Urothelium cell line (cell line): ENCODE measurements at regions not wholly inside any gene's neighbourhood (a gene's known extent, or its start where the extent isn't known, plus 50 kb on each side); places are given as distances from the start of the nearest gene placed in this dataset.
"Not testable (repeated sequence)": the region's sequence is repeated elsewhere in the genome, so short reads cannot be mapped to it uniquely, and the experiment has no call there.

Experiments
- DNase-seq: peaks from one replicate; pipeline ENCODE4 v3.0.0; 2011; ENCODE audit warnings: low spot score, mixed read lengths
- FAIRE-seq: peaks from 2 replicates; lab custom pipeline; 2011; peaks lifted over from hg19 to GRCh38; lab: Jason Lieb, UNC

DNA sequence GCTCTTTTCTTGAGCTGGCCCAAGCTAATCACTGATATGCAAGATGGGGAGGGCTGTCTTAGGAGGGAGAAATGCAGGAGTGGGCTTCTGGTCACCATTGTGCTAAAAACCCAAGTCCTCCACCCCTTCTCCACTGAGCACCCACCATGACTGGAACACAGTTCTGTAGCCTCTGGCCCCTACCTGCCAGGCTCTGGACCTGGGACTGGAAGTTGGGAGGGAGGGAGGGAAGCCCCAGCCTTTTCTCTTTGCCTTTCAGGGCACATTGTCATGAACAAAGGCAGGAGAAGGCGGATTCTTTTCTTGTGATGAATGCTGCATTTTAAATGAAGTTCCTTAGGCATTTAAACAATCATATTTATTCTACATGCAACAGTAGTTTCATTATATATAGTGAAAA is 559.1 kb upstream of the TRPC7 start:
- no peak for DNase-seq
- no peak for FAIRE-seq

GRCh38 chr5:136910625-136911024 is 545.3 kb upstream of the TRPC7 start:
- FAIRE-seq (no peak), DNase-seq (no peak)

DNA sequence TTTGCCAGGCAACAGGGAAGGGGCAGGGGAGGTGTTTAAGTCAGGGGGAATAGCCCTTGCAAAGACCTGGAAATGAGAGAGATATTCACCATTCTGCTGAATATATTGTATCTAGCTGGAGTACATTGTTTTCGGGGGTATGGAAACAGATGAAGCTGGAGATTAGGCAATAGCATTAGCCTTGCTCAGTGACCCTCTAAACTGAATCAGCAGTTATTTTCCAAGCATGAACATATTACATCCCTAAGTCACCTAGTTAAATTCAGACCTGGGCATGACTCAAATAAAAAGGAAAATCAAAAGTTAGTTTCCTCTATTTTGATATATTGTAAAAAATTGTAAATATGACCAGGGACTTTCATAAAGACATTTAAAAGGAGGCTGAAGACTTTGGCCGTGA is 544.6 kb upstream of the TRPC7 start:
- no peak for FAIRE-seq

DNA sequence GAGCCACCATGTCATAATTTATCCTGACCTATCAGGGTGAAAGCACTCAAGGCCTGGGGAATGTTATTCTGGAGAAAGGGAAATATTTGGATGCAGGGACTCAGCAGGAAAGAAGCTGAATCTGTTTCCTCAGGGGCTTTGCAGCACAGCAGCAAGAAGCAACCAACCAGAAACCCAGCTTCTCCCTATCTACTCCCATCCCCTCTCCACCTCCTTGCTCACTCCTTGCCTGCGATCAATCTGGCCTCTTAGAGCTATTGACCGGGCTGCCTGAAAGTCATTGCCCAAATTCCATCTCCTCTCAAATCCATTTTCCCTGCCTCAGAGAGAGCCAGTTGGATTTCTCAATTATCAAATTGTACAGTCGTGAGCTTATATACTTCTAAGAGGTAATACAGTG is 542.0 kb upstream of the TRPC7 start:
- DNase-seq, result no peak
- no peak for FAIRE-seq

More for the DNA sequence above, 544.6 kb upstream of the TRPC7 start:
- DNase-seq, result no peak

DNA sequence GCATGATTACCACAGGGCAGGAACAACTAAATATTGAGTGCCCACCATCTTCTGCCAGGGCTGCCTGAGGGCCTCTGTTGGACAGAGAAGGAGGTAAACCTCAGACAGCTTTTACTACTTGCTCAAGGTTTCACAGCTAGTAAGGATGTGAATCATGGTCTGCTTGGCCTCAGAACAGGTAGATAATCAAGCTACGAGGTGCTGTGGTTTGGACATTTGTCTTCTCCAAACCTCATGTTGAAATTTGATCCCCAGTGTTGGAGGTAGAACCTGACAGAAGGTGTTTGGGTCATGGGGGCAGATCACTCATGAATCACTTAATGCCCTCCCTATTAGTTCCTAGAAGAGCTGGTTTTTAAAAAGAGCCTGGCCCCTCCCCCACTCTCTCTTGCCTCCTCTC is 541.2 kb upstream of the TRPC7 start:
- DNase-seq, result no peak

GRCh38 chr5:136905571-136905970 is 540.2 kb upstream of the TRPC7 start:
- DNase-seq (no peak), FAIRE-seq (no peak)

More for the DNA sequence above, 541.2 kb upstream of the TRPC7 start:
- FAIRE-seq, result no peak

- no peak for FAIRE-seq
- no peak for DNase-seq
These were observed 528.7 kb upstream of the TRPC7 start for GRCh38 chr5:136894070-136894469.

- no peak for FAIRE-seq
These were observed 526.7 kb upstream of the TRPC7 start for GRCh38 chr5:136892000-136892399.

GRCh38 chr5:136891175-136891972 is 526.0 kb upstream of the TRPC7 start:
- FAIRE-seq, result no peak
- no peak for DNase-seq

More at GRCh38 chr5:136892000-136892399, 526.7 kb upstream of the TRPC7 start:
- DNase-seq, result no peak

GRCh38 chr5:136890431-136891148 is 525.2 kb upstream of the TRPC7 start:
- DNase-seq (no peak), FAIRE-seq (no peak)

GRCh38 chr5:136886608-136887007 is 521.3 kb upstream of the TRPC7 start:
- no peak for DNase-seq
- FAIRE-seq, result no peak

GRCh38 chr5:136864960-136865359 is 499.6 kb upstream of the TRPC7 start:
- DNase-seq, result no peak
- no peak for FAIRE-seq

DNA sequence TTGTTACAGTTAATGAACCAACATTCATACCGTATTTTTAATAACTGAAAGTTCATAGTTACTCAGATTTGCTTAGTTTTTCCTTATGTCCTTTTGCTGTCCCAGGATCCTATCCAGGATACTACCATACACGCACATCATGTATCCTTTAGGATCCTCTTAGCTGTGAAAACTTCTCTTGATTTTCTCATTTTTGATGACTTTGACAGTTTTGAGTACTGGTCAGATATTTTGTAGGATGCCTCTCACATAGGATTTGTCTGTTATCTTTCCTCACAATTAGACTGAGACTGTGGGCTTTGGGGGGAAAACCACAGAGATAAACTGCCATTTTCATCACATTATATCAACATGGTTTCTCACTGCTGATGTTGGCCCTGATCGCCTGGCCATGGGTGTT is 491.3 kb upstream of the TRPC7 start:
- DNase-seq, result no peak
- FAIRE-seq, result no peak

GRCh38 chr5:136853971-136854370 is 488.6 kb upstream of the TRPC7 start:
- no peak for FAIRE-seq
- no peak for DNase-seq

DNA sequence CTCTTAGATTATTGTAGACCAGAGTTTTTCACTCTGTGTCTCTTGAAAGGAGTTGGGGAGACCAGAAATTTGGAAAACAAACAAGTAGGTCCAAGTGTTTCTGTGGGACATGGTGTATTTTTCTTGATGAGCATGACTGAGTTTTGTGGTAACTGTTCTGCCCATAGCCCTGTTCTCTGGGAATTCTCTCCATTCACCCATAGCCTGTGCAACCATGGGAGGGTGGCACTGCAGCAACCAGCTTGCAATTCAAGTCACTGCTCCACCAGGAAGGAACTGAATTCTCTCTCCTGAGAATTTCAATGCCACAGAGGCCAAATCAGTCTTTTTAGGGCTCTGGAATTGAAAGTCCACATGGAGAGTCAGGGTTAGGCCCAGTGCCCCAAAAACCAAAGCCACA is 475.3 kb upstream of the TRPC7 start:
- DNase-seq, result no peak
- FAIRE-seq, result no peak

DNA sequence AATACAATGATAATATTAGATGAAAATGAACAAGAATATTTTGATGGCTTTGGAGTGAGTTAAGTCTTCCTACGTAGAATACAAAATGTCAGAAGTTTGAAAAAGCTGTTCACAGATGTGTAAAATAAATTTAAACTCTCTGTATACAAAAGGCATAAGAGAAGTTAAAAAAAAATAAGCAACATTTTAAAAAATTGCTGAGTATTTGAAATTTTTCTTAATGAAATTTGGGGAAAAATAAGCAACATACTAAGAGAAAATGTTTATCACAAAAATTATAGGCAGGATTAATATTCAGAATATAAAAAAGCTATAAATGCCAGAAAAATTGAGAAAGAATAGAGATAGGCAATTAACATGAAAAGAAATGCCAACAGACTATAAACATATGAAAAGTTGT is 470.7 kb upstream of the TRPC7 start:
- no peak for DNase-seq
- no peak for FAIRE-seq

- no peak for FAIRE-seq
- no peak for DNase-seq
These were observed 455.5 kb upstream of the TRPC7 start for GRCh38 chr5:136820848-136821247.

DNA sequence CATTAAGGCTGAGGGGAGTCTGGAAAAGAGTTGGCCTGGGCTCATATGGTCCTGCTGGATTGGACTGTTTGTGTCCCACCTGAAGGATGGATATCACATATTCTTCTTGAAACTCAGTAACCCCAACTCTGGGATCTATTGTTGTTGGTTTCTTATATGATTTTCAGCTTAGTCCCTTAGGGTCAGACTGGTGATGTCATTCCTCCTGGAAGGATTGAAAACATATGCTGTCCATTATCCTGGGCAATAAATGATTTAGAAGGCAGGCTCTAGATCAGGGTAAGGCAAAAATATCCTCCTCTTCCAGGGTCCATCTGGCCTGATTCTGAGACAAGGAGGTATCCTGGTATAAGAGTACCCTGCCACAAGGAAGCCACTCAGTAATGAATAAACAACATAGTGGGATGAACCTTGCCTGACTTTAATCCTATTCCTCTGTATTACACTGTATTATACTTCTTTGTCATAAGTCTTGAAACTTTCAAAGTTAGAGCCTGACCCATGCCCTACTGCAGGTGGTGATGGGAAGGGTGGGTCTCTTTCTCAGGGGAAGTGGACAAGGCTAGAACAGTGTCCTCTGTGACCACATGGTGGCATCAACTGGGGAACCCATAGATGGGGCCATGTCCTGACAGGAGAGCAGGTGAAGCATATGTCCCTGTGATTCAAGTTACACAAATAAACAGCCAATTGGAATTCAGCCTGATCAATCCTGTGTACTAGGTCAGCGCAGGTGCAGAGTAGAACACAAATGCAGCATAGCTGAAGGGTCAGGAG is 454.4 kb upstream of the TRPC7 start:
- DNase-seq, result no peak
- no peak for FAIRE-seq

GRCh38 chr5:136816327-136816726 is 451.0 kb upstream of the TRPC7 start:
- no peak for DNase-seq
- no peak for FAIRE-seq

GRCh38 chr5:136814619-136815378 is 449.5 kb upstream of the TRPC7 start:
- DNase-seq, result peak; percentile 37
- FAIRE-seq, result no peak

DNA sequence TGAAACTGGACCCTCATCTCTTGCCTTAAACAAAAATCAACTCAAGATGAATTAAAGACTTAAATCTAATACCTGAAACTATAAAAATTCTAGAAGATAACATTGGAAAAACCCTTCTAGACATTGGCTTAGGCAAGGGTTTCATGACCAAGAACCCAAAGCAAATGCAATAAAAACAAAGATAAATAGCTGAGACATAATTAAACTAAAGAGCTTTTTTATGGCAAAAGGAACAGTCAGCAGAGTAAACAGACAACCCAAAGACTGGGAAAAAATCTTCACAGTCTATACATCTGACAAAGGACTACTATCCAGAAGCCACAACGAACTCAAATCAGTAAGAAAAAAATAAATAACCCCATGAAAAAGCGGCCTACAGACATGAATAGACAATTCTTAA is 446.9 kb upstream of the TRPC7 start:
- FAIRE-seq, DNase-seq: not testable (repeated sequence)
